ENCODE measurements at regions not wholly inside any gene's neighbourhood (a gene's known extent, or its start where the extent isn't known, plus 50 kb on each side); places are given as distances from the start of the nearest gene placed in this dataset.

DNA sequence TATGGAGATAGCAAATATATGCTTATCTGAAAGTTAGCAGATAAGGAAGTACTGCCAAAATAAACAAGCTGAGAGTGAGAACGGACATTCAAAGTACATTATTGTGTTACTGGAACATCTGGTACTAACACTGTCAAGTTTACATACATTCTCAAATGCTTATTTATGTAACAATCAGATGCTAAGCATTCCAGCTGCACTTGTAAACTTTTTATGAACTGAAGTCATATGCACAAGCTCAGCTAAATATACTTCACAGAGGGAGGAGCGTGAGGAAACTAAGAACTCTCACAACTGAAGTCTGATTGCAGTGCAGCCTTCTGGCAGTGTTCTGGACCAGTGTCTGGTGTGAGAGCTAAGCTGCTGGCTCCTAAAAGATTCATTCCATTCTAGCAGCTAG is 223.7 kb upstream of the NANOGP8 start:
- TF ChIP-seq EZH2 (IDR thresholded peaks at IDR 0.05; ENCODE audit: low read depth, unreplicated experiment) (no peak), CREB1 (CRISPR knock-in tag; IDR thresholded peaks at IDR 0.05; ENCODE audit: low read depth) (no peak), POLR2AphosphoS5 (IDR thresholded peaks at IDR 0.05; ENCODE audit: low read depth) (no peak), EZH2phosphoT487 (IDR thresholded peaks at IDR 0.05; ENCODE audit: unreplicated experiment) (no peak), JUNB (IDR thresholded peaks at IDR 0.05; ENCODE audit: unreplicated experiment) (no peak), ZNF114 (CRISPR knock-in tag; IDR thresholded peaks at IDR 0.05) (no peak)
- TF ChIP-seq, protein P1, sequence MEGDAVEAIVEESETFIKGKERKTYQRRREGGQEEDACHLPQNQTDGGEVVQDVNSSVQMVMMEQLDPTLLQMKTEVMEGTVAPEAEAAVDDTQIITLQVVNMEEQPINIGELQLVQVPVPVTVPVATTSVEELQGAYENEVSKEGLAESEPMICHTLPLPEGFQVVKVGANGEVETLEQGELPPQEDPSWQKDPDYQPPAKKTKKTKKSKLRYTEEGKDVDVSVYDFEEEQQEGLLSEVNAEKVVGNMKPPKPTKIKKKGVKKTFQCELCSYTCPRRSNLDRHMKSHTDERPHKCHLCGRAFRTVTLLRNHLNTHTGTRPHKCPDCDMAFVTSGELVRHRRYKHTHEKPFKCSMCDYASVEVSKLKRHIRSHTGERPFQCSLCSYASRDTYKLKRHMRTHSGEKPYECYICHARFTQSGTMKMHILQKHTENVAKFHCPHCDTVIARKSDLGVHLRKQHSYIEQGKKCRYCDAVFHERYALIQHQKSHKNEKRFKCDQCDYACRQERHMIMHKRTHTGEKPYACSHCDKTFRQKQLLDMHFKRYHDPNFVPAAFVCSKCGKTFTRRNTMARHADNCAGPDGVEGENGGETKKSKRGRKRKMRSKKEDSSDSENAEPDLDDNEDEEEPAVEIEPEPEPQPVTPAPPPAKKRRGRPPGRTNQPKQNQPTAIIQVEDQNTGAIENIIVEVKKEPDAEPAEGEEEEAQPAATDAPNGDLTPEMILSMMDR (conservative IDR thresholded peaks at IDR 0.05; ENCODE audit: low read depth in 2 of 2): no peak
